Calu3 (cell line): ENCODE measurements at regions not wholly inside any gene's neighbourhood (a gene's known extent, or its start where the extent isn't known, plus 50 kb on each side); places are given as distances from the start of the nearest gene placed in this dataset.

ENCODE experiments used
- BruUV-seq: library from RNA; stranded (reverse); fragments of 400-500 nt; replicated peaks from 2 replicates; lab custom pipeline; 2021; lab: Mats Ljungman, UMichigan
- CTCF ChIA-PET: fragments of 300-600 bp; sonication (Branson Sonifier 250); formaldehyde crosslinking; loops from one replicate; lab custom pipeline; 2022; ENCODE audit warnings: antibody characterized with exemption; lab: Charles Lee
- DNase-seq: peaks from one replicate; pipeline ENCODE4 v3.0.0; 2022
- H3K27ac Mint-ChIP-seq: one replicate; pipeline ENCODE4 v1.8.0; 2022; ENCODE audit warnings: mixed read lengths; ENCODE audit not compliant: unreplicated experiment
- H3K27me3 Mint-ChIP-seq: one replicate; pipeline ENCODE4 v1.8.0; 2022; ENCODE audit warnings: mixed read lengths; ENCODE audit not compliant: unreplicated experiment
- H3K36me3 Mint-ChIP-seq: one replicate; pipeline ENCODE4 v1.8.0; 2022; ENCODE audit warnings: mild to moderate bottlenecking, moderate library complexity, mixed read lengths; ENCODE audit not compliant: insufficient read depth, unreplicated experiment
- H3K4me1 Mint-ChIP-seq: one replicate; pipeline ENCODE4 v1.8.0; 2022; ENCODE audit warnings: mild to moderate bottlenecking, low read depth, mixed read lengths; ENCODE audit not compliant: unreplicated experiment
- H3K4me3 Mint-ChIP-seq: one replicate; pipeline ENCODE4 v1.8.0; 2022; ENCODE audit warnings: mild to moderate bottlenecking, low read depth, moderate library complexity, mixed read lengths; ENCODE audit not compliant: unreplicated experiment
- H3K9me3 Mint-ChIP-seq: one replicate; pipeline ENCODE4 v1.8.0; 2022; ENCODE audit warnings: low read depth, mixed read lengths; ENCODE audit not compliant: unreplicated experiment
- intact Hi-C: fragments of 100-400 bp; cut with micrococcal nuclease; formaldehyde crosslinking; loops from one replicate; pipeline ENCODE4 v1.10.0; 2022; ENCODE audit not compliant: unreplicated experiment
- TF ChIP-seq, protein P1 (sequence below): fragments of 200-600 bp; IDR thresholded peaks from one replicate; pipeline ENCODE4 v1.8.0; 2022; ENCODE audit warnings: antibody characterized with exemption; ENCODE audit not compliant: unreplicated experiment

DNA sequence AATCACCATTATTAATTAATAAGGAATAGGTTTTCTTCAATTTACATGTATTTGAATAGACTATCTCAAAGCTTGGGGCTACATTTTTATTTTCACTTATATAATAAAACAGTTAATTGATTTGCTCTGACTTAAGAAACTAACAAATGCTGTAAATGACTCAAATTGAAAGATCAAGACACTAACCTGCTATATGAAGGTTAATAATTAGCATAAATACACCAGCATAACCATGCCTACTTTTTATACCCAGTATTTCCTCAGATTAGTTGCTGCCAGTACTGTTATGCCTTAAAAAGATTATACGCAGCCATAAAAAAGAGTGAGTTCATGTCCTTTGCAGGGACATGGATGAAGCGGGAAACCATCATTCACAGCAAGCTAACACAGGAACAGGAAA lies 1545.1 kb downstream of the AMY1C start:
- Mint-ChIP-seq H3K9me3 (peaks cover 17% of the 10 kb centered on the region), H3K27ac (no peak overlapping the region), H3K4me3 (no peak overlapping the region), H3K27me3 (no peaks in the 10 kb centered on the region), H3K36me3 (no peaks in the 10 kb centered on the region), H3K4me1 (no peaks in the 10 kb centered on the region)
- TF ChIP-seq, protein P1, sequence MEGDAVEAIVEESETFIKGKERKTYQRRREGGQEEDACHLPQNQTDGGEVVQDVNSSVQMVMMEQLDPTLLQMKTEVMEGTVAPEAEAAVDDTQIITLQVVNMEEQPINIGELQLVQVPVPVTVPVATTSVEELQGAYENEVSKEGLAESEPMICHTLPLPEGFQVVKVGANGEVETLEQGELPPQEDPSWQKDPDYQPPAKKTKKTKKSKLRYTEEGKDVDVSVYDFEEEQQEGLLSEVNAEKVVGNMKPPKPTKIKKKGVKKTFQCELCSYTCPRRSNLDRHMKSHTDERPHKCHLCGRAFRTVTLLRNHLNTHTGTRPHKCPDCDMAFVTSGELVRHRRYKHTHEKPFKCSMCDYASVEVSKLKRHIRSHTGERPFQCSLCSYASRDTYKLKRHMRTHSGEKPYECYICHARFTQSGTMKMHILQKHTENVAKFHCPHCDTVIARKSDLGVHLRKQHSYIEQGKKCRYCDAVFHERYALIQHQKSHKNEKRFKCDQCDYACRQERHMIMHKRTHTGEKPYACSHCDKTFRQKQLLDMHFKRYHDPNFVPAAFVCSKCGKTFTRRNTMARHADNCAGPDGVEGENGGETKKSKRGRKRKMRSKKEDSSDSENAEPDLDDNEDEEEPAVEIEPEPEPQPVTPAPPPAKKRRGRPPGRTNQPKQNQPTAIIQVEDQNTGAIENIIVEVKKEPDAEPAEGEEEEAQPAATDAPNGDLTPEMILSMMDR, result no peak
- intact Hi-C loops, result no loop called here
- BruUV-seq, result no TSS peak
- CTCF ChIA-PET, result no interaction called here
- DNase-seq, result no peak

DNA sequence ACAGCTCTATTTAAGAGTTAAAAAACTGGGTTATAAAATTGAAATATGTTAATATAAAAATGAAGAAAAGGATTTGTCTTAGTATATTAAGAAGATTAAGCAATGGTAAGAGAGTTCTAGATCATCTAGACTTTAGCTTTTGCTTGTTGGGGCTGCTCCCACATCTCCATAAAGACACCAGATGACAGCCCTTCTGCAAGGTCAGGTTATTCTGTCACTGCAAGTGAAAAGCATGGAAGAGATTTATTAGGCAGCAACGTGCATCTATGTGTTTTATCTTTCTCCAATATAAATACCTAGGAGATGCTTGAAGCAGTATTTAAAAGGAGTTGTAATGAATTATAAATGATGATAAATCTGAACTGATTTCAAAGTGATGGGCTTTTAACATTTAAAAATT lies 1560.4 kb downstream of the AMY1C start:
- Mint-ChIP-seq H3K4me1 (no peaks in the 10 kb centered on the region), H3K36me3 (no peaks in the 10 kb centered on the region), H3K4me3 (no peak overlapping the region), H3K9me3 (no peaks in the 10 kb centered on the region), H3K27ac (no peak overlapping the region), H3K27me3 (no peaks in the 10 kb centered on the region)
- intact Hi-C loops, result no loop called here
- TF ChIP-seq, protein P1, result no peak
- CTCF ChIA-PET, result no interaction called here
- no peak for DNase-seq
- no TSS peak for BruUV-seq

DNA sequence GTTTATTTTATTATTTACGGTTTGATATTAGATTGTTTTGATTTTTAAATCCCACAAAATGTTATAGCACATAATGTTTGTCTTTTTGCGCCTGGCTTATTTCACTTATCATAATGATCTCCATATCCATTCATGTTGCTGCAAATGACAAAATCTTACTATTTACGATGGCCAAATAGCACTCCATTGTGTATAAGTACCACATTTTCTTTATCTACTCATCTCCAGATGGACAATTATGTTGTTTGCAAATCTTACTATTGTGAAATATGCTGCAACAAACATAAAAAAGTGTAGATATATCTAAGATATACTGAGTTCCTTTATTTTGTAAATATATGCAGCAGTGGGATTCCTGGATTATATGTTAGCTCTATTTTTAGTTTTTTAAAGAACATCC lies 1568.3 kb downstream of the AMY1C start:
- TF ChIP-seq, protein P1, result no peak
- no TSS peak for BruUV-seq
- H3K27ac Mint-ChIP-seq, result no peak overlapping the region
- H3K9me3 Mint-ChIP-seq, result peaks cover 6% of the 10 kb centered on the region
- DNase-seq, result no peak
- no peaks in the 10 kb centered on the region for H3K4me1 Mint-ChIP-seq
- no peak overlapping the region for H3K4me3 Mint-ChIP-seq
- CTCF ChIA-PET, result no interaction called here
- intact Hi-C loops, result no loop called here
- no peaks in the 10 kb centered on the region for H3K27me3 Mint-ChIP-seq
- no peaks in the 10 kb centered on the region for H3K36me3 Mint-ChIP-seq

DNA sequence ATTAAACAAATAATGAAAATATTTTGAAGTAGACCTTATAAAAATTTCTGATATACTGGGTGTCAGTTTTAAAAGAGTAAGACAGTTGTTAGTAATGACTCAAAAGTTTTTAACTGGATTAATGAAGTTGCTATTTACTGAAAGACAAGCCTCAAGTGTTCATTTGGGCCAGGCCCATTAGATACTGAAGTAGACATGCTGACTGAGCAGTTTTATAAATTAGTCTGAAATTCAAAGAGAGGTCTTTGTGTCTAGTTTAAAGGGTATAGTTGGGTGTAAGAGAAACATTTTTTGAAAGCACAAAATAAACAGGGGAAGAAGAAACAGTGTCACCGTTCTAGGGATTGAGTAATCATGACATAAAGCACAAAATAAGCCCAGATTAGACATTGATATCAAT lies 1577.2 kb downstream of the AMY1C start:
- CTCF ChIA-PET, result no interaction called here
- TF ChIP-seq, protein P1, result no peak
- no TSS peak for BruUV-seq

More for the DNA sequence above, 1577.2 kb downstream of the AMY1C start:
- peaks cover 8% of the 10 kb centered on the region for H3K9me3 Mint-ChIP-seq
- H3K27ac Mint-ChIP-seq, result no peak overlapping the region
- H3K27me3 Mint-ChIP-seq, result no peaks in the 10 kb centered on the region
- no peaks in the 10 kb centered on the region for H3K4me1 Mint-ChIP-seq
- no peaks in the 10 kb centered on the region for H3K36me3 Mint-ChIP-seq
- intact Hi-C loops, result no loop called here
- no peak for DNase-seq
- H3K4me3 Mint-ChIP-seq, result no peak overlapping the region
